HEK293 (cell line): ENCODE measurements at regions not wholly inside any gene's neighbourhood (a gene's known extent, or its start where the extent isn't known, plus 50 kb on each side); places are given as distances from the start of the nearest gene placed in this dataset.

ENCODE experiments used
- CTCF ChIA-PET: fragments of 350-600 bp; formaldehyde crosslinking; extraction: SDS; loops from one replicate; lab custom pipeline; 2021; ENCODE audit warnings: antibody characterized with exemption; lab: Yijun Ruan, JAX
- POLR2A ChIA-PET: fragments of 300-600 bp; formaldehyde crosslinking; extraction: SDS; loops from one replicate; lab custom pipeline; 2020; ENCODE audit warnings: antibody characterized with exemption, inconsistent platforms; lab: Yijun Ruan, JAX
- H3K27ac ChIP-seq: fragments of 200-500 bp; sonication (Bioruptor generic); 2 replicates; pipeline ENCODE4 v1.5.1; 2014; ENCODE audit warnings: low read depth, low read length, control low read depth, inconsistent platforms; ENCODE audit errors: extremely low read depth
- H3K36me3 ChIP-seq, 2 experiments: fragments of 200-500 bp in 1 of 2; sonication (Bioruptor generic) in 1 of 2; 1 replicate in 1 of 2; 2 replicates in 1 of 2; pipeline ENCODE4 v1.5.1; 2014 to 2017; ENCODE audit warnings: inconsistent platforms in 2 of 2, low read length in 2 of 2; ENCODE audit not compliant: control insufficient read depth in 2 of 2, insufficient read depth in 1 of 2
- H3K4me1 ChIP-seq: fragments of 200-500 bp; sonication (Bioruptor generic); 2 replicates; pipeline ENCODE4 v1.5.1; 2014; ENCODE audit warnings: mild to moderate bottlenecking, low read length, inconsistent platforms; ENCODE audit not compliant: control insufficient read depth, insufficient read depth
- H3K4me3 ChIP-seq: 2 replicates; pipeline ENCODE4 v1.5.1; 2011; ENCODE audit warnings: low read depth, mild to moderate bottlenecking, control low read depth, low read length, moderate library complexity
- H3K9me3 ChIP-seq: fragments of 200-500 bp; sonication (Bioruptor generic); 2 replicates; pipeline ENCODE4 v1.5.1; 2014; ENCODE audit warnings: low read depth, low read length, inconsistent platforms; ENCODE audit not compliant: control insufficient read depth, insufficient read depth
- EGR2 ChIP-seq: fragments of 450-650 bp; formaldehyde crosslinking; IDR thresholded peaks from 2 replicates; pipeline ENCODE4 v1.5.1; 2016; ENCODE audit warnings: low read depth, missing biosample characterization, missing genetic modification characterization
- FEZF1 ChIP-seq: fragments of 450-650 bp; formaldehyde crosslinking; IDR thresholded peaks from 2 replicates; pipeline ENCODE4 v1.5.1; 2016; ENCODE audit warnings: missing biosample characterization, missing genetic modification characterization
- KLF1 ChIP-seq: fragments of 450-650 bp; formaldehyde crosslinking; IDR thresholded peaks from 2 replicates; pipeline ENCODE4 v1.5.1; 2016; ENCODE audit warnings: missing biosample characterization, missing genetic modification characterization
- ZBTB48 ChIP-seq: fragments of 450-650 bp; formaldehyde crosslinking; IDR thresholded peaks from 2 replicates; pipeline ENCODE4 v1.5.1; 2016; ENCODE audit warnings: missing biosample characterization, missing genetic modification characterization
- ZNF157 ChIP-seq: fragments of 450-650 bp; formaldehyde crosslinking; IDR thresholded peaks from 2 replicates; pipeline ENCODE4 v1.5.1; 2016; ENCODE audit warnings: missing biosample characterization, missing genetic modification characterization
- ZNF2 ChIP-seq: fragments of 450-650 bp; formaldehyde crosslinking; IDR thresholded peaks from 2 replicates; pipeline ENCODE4 v1.5.1; 2016; ENCODE audit warnings: missing biosample characterization, missing genetic modification characterization
- ZNF354C ChIP-seq: fragments of 450-650 bp; formaldehyde crosslinking; IDR thresholded peaks from 2 replicates; pipeline ENCODE4 v1.5.1; 2016; ENCODE audit warnings: missing biosample characterization, missing genetic modification characterization, low read depth, borderline replicate concordance
- ZNF37A ChIP-seq: fragments of 450-650 bp; IDR thresholded peaks from 2 replicates; pipeline ENCODE4 v1.5.1; 2018; ENCODE audit warnings: missing biosample characterization, missing genetic modification characterization
- ZNF544 ChIP-seq: fragments of 450-650 bp; formaldehyde crosslinking; IDR thresholded peaks from 2 replicates; pipeline ENCODE4 v1.5.0; 2017; ENCODE audit warnings: missing biosample characterization, missing genetic modification characterization
- ZNF76 ChIP-seq: fragments of 450-650 bp; formaldehyde crosslinking; IDR thresholded peaks from 2 replicates; pipeline ENCODE4; 2016; ENCODE audit warnings: low read depth, missing biosample characterization, missing genetic modification characterization, borderline replicate concordance
- TF ChIP-seq, protein P1 (sequence below): fragments of 450-650 bp; formaldehyde crosslinking; IDR thresholded peaks from 2 replicates; pipeline ENCODE4 v1.5.1; 2016; ENCODE audit warnings: missing biosample characterization, missing genetic modification characterization, borderline replicate concordance
- TF ChIP-seq, protein P2 (sequence below): fragments of 450-650 bp; formaldehyde crosslinking; IDR thresholded peaks from 2 replicates; pipeline ENCODE4 v1.5.1; 2016; ENCODE audit warnings: missing biosample characterization, missing genetic modification characterization, borderline replicate concordance
- TF ChIP-seq, protein P3 (sequence below): fragments of 450-650 bp; formaldehyde crosslinking; IDR thresholded peaks from 2 replicates; pipeline ENCODE4 v1.5.1; 2016; ENCODE audit warnings: missing biosample characterization, missing genetic modification characterization
- TF ChIP-seq, protein P4 (sequence below): fragments of 450-650 bp; formaldehyde crosslinking; IDR thresholded peaks from 2 replicates; pipeline ENCODE4 v1.5.1; 2017; ENCODE audit warnings: missing biosample characterization, missing genetic modification characterization
- TF ChIP-seq, protein P5 (sequence below): fragments of 450-650 bp; formaldehyde crosslinking; IDR thresholded peaks from 2 replicates; pipeline ENCODE4 v1.5.1; 2016; ENCODE audit warnings: missing biosample characterization, missing genetic modification characterization
- TF ChIP-seq, protein P6 (sequence below): fragments of 450-650 bp; formaldehyde crosslinking; IDR thresholded peaks from 2 replicates; pipeline ENCODE4 v1.5.1; 2017; ENCODE audit warnings: missing biosample characterization, missing genetic modification characterization
- TF ChIP-seq, protein P7 (sequence below): fragments of 450-650 bp; formaldehyde crosslinking; IDR thresholded peaks from 2 replicates; pipeline ENCODE4 v1.5.1; 2016; ENCODE audit warnings: missing biosample characterization, missing genetic modification characterization

DNA sequence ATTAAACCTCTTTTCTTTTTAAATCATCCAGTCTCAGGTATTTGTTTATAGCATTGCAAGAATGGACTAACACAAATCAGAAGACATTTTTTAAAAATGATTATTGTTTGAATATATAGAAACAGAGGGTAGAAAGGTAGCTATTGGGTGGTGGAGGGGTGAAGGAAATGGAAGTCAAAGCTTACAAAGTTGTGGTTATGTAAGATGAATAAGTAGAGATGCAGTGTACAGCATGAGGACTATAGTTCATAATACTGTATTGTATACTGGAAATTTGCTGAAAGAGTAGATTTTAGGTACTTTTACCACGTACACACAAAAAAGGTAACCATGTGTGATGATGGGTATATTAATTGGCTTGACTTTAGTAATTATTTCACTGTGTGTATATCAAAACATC lies 144.0 kb upstream of the FAM3C start (continued):
- TF ChIP-seq, protein P1, sequence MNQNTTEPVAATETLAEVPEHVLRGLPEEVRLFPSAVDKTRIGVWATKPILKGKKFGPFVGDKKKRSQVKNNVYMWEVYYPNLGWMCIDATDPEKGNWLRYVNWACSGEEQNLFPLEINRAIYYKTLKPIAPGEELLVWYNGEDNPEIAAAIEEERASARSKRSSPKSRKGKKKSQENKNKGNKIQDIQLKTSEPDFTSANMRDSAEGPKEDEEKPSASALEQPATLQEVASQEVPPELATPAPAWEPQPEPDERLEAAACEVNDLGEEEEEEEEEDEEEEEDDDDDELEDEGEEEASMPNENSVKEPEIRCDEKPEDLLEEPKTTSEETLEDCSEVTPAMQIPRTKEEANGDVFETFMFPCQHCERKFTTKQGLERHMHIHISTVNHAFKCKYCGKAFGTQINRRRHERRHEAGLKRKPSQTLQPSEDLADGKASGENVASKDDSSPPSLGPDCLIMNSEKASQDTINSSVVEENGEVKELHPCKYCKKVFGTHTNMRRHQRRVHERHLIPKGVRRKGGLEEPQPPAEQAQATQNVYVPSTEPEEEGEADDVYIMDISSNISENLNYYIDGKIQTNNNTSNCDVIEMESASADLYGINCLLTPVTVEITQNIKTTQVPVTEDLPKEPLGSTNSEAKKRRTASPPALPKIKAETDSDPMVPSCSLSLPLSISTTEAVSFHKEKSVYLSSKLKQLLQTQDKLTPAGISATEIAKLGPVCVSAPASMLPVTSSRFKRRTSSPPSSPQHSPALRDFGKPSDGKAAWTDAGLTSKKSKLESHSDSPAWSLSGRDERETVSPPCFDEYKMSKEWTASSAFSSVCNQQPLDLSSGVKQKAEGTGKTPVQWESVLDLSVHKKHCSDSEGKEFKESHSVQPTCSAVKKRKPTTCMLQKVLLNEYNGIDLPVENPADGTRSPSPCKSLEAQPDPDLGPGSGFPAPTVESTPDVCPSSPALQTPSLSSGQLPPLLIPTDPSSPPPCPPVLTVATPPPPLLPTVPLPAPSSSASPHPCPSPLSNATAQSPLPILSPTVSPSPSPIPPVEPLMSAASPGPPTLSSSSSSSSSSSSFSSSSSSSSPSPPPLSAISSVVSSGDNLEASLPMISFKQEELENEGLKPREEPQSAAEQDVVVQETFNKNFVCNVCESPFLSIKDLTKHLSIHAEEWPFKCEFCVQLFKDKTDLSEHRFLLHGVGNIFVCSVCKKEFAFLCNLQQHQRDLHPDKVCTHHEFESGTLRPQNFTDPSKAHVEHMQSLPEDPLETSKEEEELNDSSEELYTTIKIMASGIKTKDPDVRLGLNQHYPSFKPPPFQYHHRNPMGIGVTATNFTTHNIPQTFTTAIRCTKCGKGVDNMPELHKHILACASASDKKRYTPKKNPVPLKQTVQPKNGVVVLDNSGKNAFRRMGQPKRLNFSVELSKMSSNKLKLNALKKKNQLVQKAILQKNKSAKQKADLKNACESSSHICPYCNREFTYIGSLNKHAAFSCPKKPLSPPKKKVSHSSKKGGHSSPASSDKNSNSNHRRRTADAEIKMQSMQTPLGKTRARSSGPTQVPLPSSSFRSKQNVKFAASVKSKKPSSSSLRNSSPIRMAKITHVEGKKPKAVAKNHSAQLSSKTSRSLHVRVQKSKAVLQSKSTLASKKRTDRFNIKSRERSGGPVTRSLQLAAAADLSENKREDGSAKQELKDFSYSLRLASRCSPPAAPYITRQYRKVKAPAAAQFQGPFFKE (tag by site-specific recombination): no peak
- TF ChIP-seq, protein P2, sequence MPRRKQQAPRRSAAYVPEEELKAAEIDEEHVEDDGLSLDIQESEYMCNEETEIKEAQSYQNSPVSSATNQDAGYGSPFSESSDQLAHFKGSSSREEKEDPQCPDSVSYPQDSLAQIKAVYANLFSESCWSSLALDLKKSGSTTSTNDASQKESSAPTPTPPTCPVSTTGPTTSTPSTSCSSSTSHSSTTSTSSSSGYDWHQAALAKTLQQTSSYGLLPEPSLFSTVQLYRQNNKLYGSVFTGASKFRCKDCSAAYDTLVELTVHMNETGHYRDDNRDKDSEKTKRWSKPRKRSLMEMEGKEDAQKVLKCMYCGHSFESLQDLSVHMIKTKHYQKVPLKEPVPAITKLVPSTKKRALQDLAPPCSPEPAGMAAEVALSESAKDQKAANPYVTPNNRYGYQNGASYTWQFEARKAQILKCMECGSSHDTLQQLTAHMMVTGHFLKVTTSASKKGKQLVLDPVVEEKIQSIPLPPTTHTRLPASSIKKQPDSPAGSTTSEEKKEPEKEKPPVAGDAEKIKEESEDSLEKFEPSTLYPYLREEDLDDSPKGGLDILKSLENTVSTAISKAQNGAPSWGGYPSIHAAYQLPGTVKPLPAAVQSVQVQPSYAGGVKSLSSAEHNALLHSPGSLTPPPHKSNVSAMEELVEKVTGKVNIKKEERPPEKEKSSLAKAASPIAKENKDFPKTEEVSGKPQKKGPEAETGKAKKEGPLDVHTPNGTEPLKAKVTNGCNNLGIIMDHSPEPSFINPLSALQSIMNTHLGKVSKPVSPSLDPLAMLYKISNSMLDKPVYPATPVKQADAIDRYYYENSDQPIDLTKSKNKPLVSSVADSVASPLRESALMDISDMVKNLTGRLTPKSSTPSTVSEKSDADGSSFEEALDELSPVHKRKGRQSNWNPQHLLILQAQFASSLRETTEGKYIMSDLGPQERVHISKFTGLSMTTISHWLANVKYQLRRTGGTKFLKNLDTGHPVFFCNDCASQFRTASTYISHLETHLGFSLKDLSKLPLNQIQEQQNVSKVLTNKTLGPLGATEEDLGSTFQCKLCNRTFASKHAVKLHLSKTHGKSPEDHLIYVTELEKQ (tag by site-specific recombination): no peak
- TF ChIP-seq ZNF157 (no peak), KLF1 (tag by site-specific recombination) (no peak), ZBTB48 (tag by site-specific recombination) (no peak), ZNF544 (no peak), EGR2 (tag by site-specific recombination) (no peak), ZNF37A (no peak), FEZF1 (tag by site-specific recombination) (no peak)
- TF ChIP-seq, protein P3, sequence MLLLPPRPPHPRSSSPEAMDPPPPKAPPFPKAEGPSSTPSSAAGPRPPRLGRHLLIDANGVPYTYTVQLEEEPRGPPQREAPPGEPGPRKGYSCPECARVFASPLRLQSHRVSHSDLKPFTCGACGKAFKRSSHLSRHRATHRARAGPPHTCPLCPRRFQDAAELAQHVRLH (tag by site-specific recombination): no peak
- TF ChIP-seq, protein P4, sequence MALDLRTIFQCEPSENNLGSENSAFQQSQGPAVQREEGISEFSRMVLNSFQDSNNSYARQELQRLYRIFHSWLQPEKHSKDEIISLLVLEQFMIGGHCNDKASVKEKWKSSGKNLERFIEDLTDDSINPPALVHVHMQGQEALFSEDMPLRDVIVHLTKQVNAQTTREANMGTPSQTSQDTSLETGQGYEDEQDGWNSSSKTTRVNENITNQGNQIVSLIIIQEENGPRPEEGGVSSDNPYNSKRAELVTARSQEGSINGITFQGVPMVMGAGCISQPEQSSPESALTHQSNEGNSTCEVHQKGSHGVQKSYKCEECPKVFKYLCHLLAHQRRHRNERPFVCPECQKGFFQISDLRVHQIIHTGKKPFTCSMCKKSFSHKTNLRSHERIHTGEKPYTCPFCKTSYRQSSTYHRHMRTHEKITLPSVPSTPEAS (tag by site-specific recombination): no peak
- TF ChIP-seq, protein P5, sequence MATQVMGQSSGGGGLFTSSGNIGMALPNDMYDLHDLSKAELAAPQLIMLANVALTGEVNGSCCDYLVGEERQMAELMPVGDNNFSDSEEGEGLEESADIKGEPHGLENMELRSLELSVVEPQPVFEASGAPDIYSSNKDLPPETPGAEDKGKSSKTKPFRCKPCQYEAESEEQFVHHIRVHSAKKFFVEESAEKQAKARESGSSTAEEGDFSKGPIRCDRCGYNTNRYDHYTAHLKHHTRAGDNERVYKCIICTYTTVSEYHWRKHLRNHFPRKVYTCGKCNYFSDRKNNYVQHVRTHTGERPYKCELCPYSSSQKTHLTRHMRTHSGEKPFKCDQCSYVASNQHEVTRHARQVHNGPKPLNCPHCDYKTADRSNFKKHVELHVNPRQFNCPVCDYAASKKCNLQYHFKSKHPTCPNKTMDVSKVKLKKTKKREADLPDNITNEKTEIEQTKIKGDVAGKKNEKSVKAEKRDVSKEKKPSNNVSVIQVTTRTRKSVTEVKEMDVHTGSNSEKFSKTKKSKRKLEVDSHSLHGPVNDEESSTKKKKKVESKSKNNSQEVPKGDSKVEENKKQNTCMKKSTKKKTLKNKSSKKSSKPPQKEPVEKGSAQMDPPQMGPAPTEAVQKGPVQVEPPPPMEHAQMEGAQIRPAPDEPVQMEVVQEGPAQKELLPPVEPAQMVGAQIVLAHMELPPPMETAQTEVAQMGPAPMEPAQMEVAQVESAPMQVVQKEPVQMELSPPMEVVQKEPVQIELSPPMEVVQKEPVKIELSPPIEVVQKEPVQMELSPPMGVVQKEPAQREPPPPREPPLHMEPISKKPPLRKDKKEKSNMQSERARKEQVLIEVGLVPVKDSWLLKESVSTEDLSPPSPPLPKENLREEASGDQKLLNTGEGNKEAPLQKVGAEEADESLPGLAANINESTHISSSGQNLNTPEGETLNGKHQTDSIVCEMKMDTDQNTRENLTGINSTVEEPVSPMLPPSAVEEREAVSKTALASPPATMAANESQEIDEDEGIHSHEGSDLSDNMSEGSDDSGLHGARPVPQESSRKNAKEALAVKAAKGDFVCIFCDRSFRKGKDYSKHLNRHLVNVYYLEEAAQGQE (tag by site-specific recombination): no peak

DNA sequence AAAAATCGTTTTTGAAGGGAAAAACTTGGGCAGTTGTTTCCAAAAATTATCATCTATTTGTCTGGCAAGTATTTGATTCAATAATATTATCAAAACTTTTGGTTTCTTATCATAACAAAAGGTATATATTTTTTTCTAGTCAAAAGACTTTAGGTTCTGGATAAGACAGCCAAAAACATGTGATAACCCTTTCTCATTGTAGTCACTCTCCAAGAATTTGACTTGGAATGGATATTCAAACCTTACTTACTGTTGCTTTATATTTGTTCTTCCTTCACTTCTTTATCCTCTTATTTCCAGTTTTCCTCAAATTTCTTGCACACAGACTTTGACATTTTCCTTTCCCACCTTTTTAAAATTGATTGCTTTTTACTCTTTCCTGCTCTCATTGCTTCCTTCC lies 140.9 kb upstream of the FAM3C start:
- Histone ChIP-seq H3K36me3 (no peaks in the 10 kb centered on the region), H3K9me3 (no peaks in the 10 kb centered on the region), H3K27ac (no peak overlapping the region), H3K4me3 (no peak overlapping the region), H3K4me1 (no peaks in the 10 kb centered on the region)
- ChIA-PET POLR2A (no interaction called here), CTCF (interaction anchor here (1.4 kb wide), 1 partner anchor 10 kb away, joined by 4 read pairs; no protein-coding TSS in a partner anchor)
- TF ChIP-seq ZNF354C (tag by site-specific recombination) (no peak), ZNF76 (tag by site-specific recombination) (no peak), ZNF2 (tag by site-specific recombination) (no peak)
- TF ChIP-seq, protein P6, sequence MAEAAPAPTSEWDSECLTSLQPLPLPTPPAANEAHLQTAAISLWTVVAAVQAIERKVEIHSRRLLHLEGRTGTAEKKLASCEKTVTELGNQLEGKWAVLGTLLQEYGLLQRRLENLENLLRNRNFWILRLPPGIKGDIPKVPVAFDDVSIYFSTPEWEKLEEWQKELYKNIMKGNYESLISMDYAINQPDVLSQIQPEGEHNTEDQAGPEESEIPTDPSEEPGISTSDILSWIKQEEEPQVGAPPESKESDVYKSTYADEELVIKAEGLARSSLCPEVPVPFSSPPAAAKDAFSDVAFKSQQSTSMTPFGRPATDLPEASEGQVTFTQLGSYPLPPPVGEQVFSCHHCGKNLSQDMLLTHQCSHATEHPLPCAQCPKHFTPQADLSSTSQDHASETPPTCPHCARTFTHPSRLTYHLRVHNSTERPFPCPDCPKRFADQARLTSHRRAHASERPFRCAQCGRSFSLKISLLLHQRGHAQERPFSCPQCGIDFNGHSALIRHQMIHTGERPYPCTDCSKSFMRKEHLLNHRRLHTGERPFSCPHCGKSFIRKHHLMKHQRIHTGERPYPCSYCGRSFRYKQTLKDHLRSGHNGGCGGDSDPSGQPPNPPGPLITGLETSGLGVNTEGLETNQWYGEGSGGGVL (tag by site-specific recombination): no peak
- TF ChIP-seq, protein P7, sequence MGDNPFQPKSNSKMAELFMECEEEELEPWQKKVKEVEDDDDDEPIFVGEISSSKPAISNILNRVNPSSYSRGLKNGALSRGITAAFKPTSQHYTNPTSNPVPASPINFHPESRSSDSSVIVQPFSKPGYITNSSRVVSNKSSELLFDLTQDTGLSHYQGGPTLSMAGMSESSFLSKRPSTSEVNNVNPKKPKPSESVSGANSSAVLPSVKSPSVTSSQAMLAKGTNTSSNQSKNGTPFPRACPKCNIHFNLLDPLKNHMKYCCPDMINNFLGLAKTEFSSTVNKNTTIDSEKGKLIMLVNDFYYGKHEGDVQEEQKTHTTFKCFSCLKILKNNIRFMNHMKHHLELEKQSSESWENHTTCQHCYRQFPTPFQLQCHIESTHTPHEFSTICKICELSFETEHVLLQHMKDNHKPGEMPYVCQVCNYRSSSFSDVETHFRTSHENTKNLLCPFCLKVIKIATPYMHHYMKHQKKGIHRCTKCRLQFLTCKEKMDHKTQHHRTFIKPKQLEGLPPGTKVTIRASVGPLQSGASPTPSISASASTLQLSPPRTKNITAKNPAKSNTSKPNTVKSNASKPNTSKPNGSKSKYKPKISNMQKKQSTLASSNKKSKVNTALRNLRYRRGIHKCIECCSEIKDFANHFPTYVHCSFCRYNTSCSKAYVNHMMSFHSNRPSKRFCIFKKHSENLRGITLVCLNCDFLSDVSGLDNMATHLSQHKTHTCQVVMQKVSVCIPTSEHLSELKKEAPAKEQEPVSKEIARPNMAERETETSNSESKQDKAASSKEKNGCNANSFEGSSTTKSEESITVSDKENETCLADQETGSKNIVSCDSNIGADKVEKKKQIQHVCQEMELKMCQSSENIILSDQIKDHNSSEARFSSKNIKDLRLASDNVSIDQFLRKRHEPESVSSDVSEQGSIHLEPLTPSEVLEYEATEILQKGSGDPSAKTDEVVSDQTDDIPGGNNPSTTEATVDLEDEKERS (tag by site-specific recombination): no peak
